Brain microvascular endothelial cell (primary cell): ENCODE measurements at regions not wholly inside any gene's neighbourhood (a gene's known extent, or its start where the extent isn't known, plus 50 kb on each side); places are given as distances from the start of the nearest gene placed in this dataset.
A peak's percentile ranks its signal among the peaks of the same experiment; 100 is the strongest.

ENCODE experiments used
- DNase-seq: peaks from one replicate; pipeline ENCODE4 v3.0.0-alpha.2; 2020
- H3K27ac ChIP-seq: fragments of 250-450 bp; sonication (Bioruptor Pico); 2 replicates; pipeline ENCODE4 v1.5.1; 2020; ENCODE audit warnings: mild to moderate bottlenecking, moderate library complexity
- H3K27me3 ChIP-seq: fragments of 250-450 bp; sonication (Bioruptor Pico); replicated peaks from 2 replicates; pipeline ENCODE4 v1.5.1; 2020; ENCODE audit warnings: mild to moderate bottlenecking
- H3K36me3 ChIP-seq: fragments of 250-450 bp; sonication (Bioruptor Pico); replicated peaks from 2 replicates; pipeline ENCODE4 v1.5.1; 2020; ENCODE audit warnings: mild to moderate bottlenecking
- H3K4me3 ChIP-seq: 2 replicates; pipeline ENCODE4 v1.5.1; 2011; ENCODE audit warnings: low read depth, mild to moderate bottlenecking, control low read depth, low read length, moderate library complexity
- in situ Hi-C: cut with HindIII; loops from 2 replicates; pipeline ENCODE4 v1.10.0; 2017; ENCODE audit warnings: low sequenced_read_pairs, low pct_ligation_motif_present
- TF ChIP-seq, protein P1 (sequence below): IDR thresholded peaks from 2 replicates; pipeline ENCODE4 v1.5.1; 2011; ENCODE audit warnings: low read depth, mild to moderate bottlenecking, moderate library complexity, low read length, control low read depth, inconsistent platforms; ENCODE audit errors: missing control alignments

DNA sequence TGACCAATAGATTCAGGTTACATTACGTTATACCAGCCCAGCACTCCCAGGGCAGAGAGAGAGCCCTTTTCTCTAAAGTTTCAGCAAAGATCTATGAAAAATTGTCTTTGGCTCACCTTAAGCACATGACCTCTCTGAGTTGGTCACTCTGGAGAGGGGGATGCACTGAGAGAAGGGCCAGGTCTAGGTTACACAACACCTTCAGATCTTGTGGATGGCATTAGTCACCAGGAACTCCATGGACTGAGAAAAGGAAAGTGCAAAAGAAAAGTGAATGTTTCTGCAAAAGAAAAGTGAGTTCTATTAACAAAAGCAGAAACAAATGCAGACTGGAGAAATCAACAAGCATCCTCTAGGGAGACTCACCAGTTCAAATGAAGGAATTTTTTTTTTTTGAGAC is 253.3 kb upstream of the SALL1 start:
- H3K4me3 ChIP-seq: no peak overlapping the region
- TF ChIP-seq, protein P1, sequence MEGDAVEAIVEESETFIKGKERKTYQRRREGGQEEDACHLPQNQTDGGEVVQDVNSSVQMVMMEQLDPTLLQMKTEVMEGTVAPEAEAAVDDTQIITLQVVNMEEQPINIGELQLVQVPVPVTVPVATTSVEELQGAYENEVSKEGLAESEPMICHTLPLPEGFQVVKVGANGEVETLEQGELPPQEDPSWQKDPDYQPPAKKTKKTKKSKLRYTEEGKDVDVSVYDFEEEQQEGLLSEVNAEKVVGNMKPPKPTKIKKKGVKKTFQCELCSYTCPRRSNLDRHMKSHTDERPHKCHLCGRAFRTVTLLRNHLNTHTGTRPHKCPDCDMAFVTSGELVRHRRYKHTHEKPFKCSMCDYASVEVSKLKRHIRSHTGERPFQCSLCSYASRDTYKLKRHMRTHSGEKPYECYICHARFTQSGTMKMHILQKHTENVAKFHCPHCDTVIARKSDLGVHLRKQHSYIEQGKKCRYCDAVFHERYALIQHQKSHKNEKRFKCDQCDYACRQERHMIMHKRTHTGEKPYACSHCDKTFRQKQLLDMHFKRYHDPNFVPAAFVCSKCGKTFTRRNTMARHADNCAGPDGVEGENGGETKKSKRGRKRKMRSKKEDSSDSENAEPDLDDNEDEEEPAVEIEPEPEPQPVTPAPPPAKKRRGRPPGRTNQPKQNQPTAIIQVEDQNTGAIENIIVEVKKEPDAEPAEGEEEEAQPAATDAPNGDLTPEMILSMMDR: no peak
- H3K27me3 ChIP-seq: no peaks in the 10 kb centered on the region
- no peak for DNase-seq
- in situ Hi-C loops: no loop called here
- H3K27ac ChIP-seq: no peak overlapping the region
- no peaks in the 10 kb centered on the region for H3K36me3 ChIP-seq

DNA sequence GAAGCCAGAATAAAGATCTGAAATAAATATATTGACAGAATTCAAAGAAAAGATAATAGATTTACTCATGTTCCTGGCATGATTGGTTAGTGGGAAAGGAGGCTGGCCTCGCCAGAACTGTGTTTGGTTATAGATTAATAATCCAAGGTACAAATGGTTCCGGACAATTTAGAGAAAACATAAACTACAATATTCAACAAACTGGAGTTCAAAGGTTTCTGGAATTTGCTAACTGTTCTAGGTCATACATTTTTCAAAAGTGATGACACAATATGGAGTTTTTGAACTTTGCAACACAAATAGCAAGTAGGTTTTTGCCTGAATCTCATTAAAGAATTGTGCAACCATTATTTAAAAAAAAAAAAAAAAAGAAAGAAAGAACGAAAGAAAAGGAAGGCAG is 251.7 kb upstream of the SALL1 start:
- no peak overlapping the region for H3K4me3 ChIP-seq
- H3K27me3 ChIP-seq: no peaks in the 10 kb centered on the region
- in situ Hi-C loops: no loop called here
- TF ChIP-seq, protein P1: no peak
- H3K36me3 ChIP-seq: no peaks in the 10 kb centered on the region
- no peak for DNase-seq
- H3K27ac ChIP-seq: no peak overlapping the region

DNA sequence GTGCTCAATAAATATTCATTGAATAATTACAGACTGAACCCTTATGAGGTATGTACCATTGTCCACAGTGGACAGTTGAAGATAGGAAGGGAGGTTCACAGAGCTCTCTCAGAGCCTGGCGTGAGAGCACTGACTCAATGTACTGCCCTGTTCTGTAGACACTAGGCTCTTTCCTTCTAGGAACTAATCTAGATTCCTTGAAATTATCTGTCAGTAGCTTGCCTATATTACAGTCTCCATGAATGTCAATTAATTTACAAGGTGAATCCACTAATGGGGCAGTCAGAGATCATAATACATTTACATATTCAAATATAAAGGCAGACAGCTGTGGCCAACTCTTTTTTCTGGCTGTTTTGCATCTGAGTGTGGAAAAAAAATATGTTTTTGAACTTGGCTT is 251.2 kb upstream of the SALL1 start:
- DNase-seq: no peak
- H3K36me3 ChIP-seq: no peaks in the 10 kb centered on the region
- TF ChIP-seq, protein P1: no peak
- H3K27ac ChIP-seq: no peak overlapping the region
- H3K4me3 ChIP-seq: no peak overlapping the region
- no peaks in the 10 kb centered on the region for H3K27me3 ChIP-seq
- in situ Hi-C loops: no loop called here

DNA sequence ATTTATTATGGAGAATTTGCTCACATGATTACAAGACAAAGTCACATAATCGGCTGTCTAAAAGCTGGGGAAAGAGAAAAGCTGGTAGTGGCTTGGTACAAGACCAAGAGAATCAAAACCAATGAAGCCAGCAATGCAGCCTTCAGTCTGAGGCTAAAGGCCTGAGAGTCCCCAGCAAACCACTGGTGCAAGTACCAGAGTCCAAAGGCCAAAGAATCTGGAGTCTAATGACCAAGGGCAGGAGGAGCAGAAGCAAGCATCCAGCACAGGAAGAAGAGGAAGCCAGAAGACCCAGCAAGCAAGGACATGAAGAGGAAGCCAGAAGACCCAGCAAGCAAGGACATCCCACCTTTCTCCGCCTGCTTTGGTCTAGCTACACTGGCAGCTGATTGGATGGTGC is 250.6 kb upstream of the SALL1 start:
- Histone ChIP-seq H3K36me3 (no peaks in the 10 kb centered on the region), H3K27me3 (no peaks in the 10 kb centered on the region), H3K4me3 (no peak overlapping the region), H3K27ac (no peak overlapping the region)
- no peak for DNase-seq
- TF ChIP-seq, protein P1: no peak
- in situ Hi-C loops: no loop called here

DNA sequence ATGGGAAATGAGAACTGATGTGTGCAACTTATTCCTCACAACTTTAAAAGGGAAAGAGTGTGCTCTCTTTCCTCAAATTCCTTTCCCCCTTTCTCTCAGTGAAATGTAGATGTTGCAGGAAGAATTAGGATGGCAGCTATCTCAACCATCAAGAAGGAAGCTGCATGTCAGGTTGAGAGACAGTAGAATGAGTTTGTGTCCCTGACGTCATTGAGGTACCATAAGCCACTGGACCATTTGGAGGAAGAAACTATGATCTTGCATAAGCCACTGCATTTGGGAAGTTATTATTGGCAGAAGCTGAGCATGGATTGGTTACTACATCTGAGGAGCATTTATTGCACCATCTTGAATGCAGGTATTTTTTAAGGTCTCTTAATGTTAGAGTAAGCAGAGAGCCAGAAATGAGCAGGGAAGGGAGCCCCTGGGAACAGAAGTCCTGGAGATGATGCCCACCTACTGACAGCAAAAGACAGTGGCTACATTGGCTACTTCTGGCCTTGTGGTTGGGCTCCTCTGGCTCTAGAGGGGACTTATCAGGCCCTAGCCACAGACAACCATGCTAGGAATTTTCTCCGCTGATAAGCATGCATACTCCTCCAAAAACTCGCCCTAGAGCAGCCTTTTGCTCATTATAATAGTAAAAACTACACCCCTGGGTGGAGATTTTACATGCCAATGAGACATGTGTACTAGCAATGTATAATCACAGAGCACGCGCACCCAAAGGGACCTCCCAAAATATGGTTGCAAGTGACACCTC is 249.0 kb upstream of the SALL1 start:
- no peak overlapping the region for H3K27ac ChIP-seq
- no peaks in the 10 kb centered on the region for H3K36me3 ChIP-seq
- in situ Hi-C loops: no loop called here
- no peaks in the 10 kb centered on the region for H3K27me3 ChIP-seq
- no peak overlapping the region for H3K4me3 ChIP-seq
- peak; percentile 20 for DNase-seq
- TF ChIP-seq, protein P1: no peak

DNA sequence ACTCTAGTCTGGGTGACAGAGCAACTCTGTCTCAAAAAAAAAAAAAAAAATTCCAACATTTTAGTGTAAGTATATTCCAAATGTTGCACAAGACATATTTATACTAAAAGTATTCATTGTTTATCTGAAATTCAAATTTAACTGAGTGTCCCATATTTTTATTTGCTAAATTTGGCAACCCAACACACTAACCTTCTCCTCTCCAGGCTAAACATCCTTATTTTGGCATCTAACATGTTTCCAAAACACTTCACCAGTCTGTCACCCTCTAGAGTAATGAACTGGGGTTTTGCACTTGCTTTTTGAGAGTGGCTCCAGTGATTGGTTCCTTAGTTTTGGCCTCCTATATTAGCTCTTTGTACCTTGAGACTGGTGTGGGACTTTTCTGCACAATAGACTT is 243.4 kb upstream of the SALL1 start:
- H3K36me3 ChIP-seq: no peaks in the 10 kb centered on the region
- no peaks in the 10 kb centered on the region for H3K27me3 ChIP-seq
- H3K4me3 ChIP-seq: no peak overlapping the region
- TF ChIP-seq, protein P1: no peak
- no peak for DNase-seq
- in situ Hi-C loops: no loop called here
- H3K27ac ChIP-seq: no peak overlapping the region
